ENCODE measurements at regions not wholly inside any gene's neighbourhood (a gene's known extent, or its start where the extent isn't known, plus 50 kb on each side); places are given as distances from the start of the nearest gene placed in this dataset.

DNA sequence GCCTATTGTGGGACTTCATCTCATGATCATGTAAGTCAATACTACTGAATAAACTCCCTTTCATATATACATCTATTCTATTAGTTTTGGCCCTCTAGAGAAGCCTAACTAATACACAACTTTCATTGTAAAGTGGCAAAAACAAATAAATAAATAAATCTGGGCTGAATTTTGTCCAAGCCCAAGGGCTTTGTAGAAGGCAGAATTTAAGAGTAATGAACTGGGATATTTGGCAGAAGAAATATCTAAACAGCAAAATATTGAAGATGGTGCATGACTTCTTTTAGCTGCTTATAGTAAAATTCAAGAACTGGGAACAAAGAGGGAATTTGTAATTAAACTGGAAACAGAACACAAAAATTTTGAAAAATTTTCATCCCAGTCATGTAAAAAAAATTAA is 246.7 kb upstream of the GULP1 start:
- no peaks in the 10 kb centered on the region for H3K4me1 ChIP-seq (ENCODE audit: control extremely low read depth in 1 of 4, control insufficient read depth in 4 of 4, insufficient read depth in 4 of 4, low read length in 3 of 4)
- H3K27ac ChIP-seq (ENCODE audit: insufficient read depth in 1 of 2, low read depth in 1 of 2, low read length in 2 of 2, poor library complexity in 1 of 2, severe bottlenecking in 2 of 2), result no peak overlapping the region
- H3K27me3 ChIP-seq (replicated peaks in 2 of 5; ENCODE audit: control insufficient read depth in 4 of 5, insufficient read depth in 5 of 5, low read length in 4 of 5), result no peaks in the 10 kb centered on the region
- no peak overlapping the region for H3K4me3 ChIP-seq (ENCODE audit: control insufficient read depth in 1 of 7, extremely low read depth in 1 of 7, insufficient read depth in 4 of 7, low read depth in 2 of 7, low read length in 6 of 7)
- CTCF ChIA-PET, result no interaction called here
- POLR2A ChIA-PET, result no interaction called here
- DNase-seq, result no peak
- H3K9me3 ChIP-seq (ENCODE audit: control extremely low read depth in 1 of 5, control insufficient read depth in 4 of 5, insufficient read depth in 2 of 5, low read depth in 1 of 5, low read length in 4 of 5), result no peaks in the 10 kb centered on the region
- no peaks in the 10 kb centered on the region for H3K36me3 ChIP-seq (ENCODE audit: control insufficient read depth in 4 of 4, insufficient read depth in 4 of 4, low read length in 3 of 4)

- H3K4me3 ChIP-seq (ENCODE audit: control insufficient read depth in 1 of 7, extremely low read depth in 1 of 7, insufficient read depth in 4 of 7, low read depth in 2 of 7, low read length in 6 of 7), result no peak overlapping the region
- no peak for DNase-seq
- no CpG with 5 or more reads among the region's 3 CpGs for whole genome bisulfite sequencing (ENCODE audit: insufficient coverage)
- H3K4me1 ChIP-seq (ENCODE audit: control extremely low read depth in 1 of 4, control insufficient read depth in 4 of 4, insufficient read depth in 4 of 4, low read length in 3 of 4), result no peaks in the 10 kb centered on the region
- ChIA-PET CTCF (interaction anchor here (1.0 to 1.4 kb wide), 2 partner anchors 9 to 33 kb away, joined by 3 to 4 read pairs; no protein-coding TSS in a partner anchor), POLR2A (no interaction called here)
- H3K36me3 ChIP-seq (ENCODE audit: control insufficient read depth in 4 of 4, insufficient read depth in 4 of 4, low read length in 3 of 4), result no peaks in the 10 kb centered on the region
- no peak overlapping the region for H3K27ac ChIP-seq (ENCODE audit: insufficient read depth in 1 of 2, low read depth in 1 of 2, low read length in 2 of 2, poor library complexity in 1 of 2, severe bottlenecking in 2 of 2)
- no peaks in the 10 kb centered on the region for H3K9me3 ChIP-seq (ENCODE audit: control extremely low read depth in 1 of 5, control insufficient read depth in 4 of 5, insufficient read depth in 2 of 5, low read depth in 1 of 5, low read length in 4 of 5)
- no peaks in the 10 kb centered on the region for H3K27me3 ChIP-seq (replicated peaks in 2 of 5; ENCODE audit: control insufficient read depth in 4 of 5, insufficient read depth in 5 of 5, low read length in 4 of 5)
Observed at GRCh38 chr2:188046437-188046836, 245.2 kb upstream of the GULP1 start.

GRCh38 chr2:188047735-188048134 is 243.9 kb upstream of the GULP1 start:
- DNase-seq, result no peak
- Histone ChIP-seq H3K4me1 (ENCODE audit: control extremely low read depth in 1 of 4, control insufficient read depth in 4 of 4, insufficient read depth in 4 of 4, low read length in 3 of 4) (no peaks in the 10 kb centered on the region), H3K4me3 (ENCODE audit: control insufficient read depth in 1 of 7, extremely low read depth in 1 of 7, insufficient read depth in 4 of 7, low read depth in 2 of 7, low read length in 6 of 7) (no peak overlapping the region), H3K27me3 (replicated peaks in 2 of 5; ENCODE audit: control insufficient read depth in 4 of 5, insufficient read depth in 5 of 5, low read length in 4 of 5) (no peaks in the 10 kb centered on the region), H3K36me3 (ENCODE audit: control insufficient read depth in 4 of 4, insufficient read depth in 4 of 4, low read length in 3 of 4) (no peaks in the 10 kb centered on the region), H3K9me3 (ENCODE audit: control extremely low read depth in 1 of 5, control insufficient read depth in 4 of 5, insufficient read depth in 2 of 5, low read depth in 1 of 5, low read length in 4 of 5) (no peaks in the 10 kb centered on the region), H3K27ac (ENCODE audit: insufficient read depth in 1 of 2, low read depth in 1 of 2, low read length in 2 of 2, poor library complexity in 1 of 2, severe bottlenecking in 2 of 2) (no peak overlapping the region)
- CTCF ChIA-PET, result no interaction called here
- WGBS (ENCODE audit: insufficient coverage), result no CpG with 5 or more reads among the region's 2 CpGs
- POLR2A ChIA-PET, result no interaction called here

DNA sequence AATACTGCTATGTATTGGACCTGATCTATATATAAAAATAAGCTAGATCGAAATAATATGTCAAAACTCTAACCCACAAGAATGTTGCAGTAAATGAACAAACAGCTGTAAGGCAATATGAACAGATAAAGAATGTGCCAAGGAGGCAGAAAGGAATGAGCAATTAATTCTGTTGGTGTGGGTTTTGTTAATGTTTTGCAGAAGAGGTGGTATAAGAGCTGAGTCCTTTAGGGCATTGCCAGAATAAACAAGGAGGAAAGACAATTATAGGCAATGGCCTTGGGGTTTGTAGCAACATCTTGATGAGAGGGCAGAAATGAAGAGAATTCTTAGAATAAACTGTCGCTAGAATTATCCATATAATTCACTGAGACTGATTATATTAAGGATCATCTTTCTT is 240.9 kb upstream of the GULP1 start:
- Histone ChIP-seq H3K4me1 (ENCODE audit: control extremely low read depth in 1 of 4, control insufficient read depth in 4 of 4, insufficient read depth in 4 of 4, low read length in 3 of 4) (no peaks in the 10 kb centered on the region), H3K9me3 (ENCODE audit: control extremely low read depth in 1 of 5, control insufficient read depth in 4 of 5, insufficient read depth in 2 of 5, low read depth in 1 of 5, low read length in 4 of 5) (no peaks in the 10 kb centered on the region), H3K36me3 (ENCODE audit: control insufficient read depth in 4 of 4, insufficient read depth in 4 of 4, low read length in 3 of 4) (no peaks in the 10 kb centered on the region), H3K4me3 (ENCODE audit: control insufficient read depth in 1 of 7, extremely low read depth in 1 of 7, insufficient read depth in 4 of 7, low read depth in 2 of 7, low read length in 6 of 7) (no peak overlapping the region), H3K27ac (ENCODE audit: insufficient read depth in 1 of 2, low read depth in 1 of 2, low read length in 2 of 2, poor library complexity in 1 of 2, severe bottlenecking in 2 of 2) (no peak overlapping the region), H3K27me3 (replicated peaks in 2 of 5; ENCODE audit: control insufficient read depth in 4 of 5, insufficient read depth in 5 of 5, low read length in 4 of 5) (no peaks in the 10 kb centered on the region)
- DNase-seq, result no peak
- ChIA-PET POLR2A (no interaction called here), CTCF (interaction anchor here (0.6 kb wide), 1 partner anchor 48 kb away, joined by 3 read pairs; no protein-coding TSS in a partner anchor)
- no CpG with 5 or more reads among the region's 2 CpGs for WGBS (ENCODE audit: insufficient coverage)

DNA sequence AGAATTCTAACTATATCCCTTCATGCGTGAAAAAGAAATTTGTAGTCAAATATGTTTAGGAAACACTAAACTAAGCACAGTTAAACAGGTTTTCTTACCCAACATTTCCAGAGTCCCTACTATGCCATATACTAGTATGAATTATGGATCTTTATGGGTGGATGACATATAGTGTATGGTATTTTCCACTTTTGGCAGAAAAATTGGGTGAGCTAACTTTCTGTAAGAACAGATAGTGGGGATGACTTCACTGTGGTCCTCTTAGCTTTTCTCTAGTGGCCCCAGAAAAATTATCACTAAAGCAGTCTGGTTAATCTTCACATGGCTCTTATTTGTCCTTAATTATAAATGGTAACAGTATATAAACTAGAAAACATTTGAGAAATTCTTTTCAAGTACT is 240.0 kb upstream of the GULP1 start:
- Histone ChIP-seq H3K4me3 (ENCODE audit: control insufficient read depth in 1 of 7, extremely low read depth in 1 of 7, insufficient read depth in 4 of 7, low read depth in 2 of 7, low read length in 6 of 7) (no peak overlapping the region), H3K27ac (ENCODE audit: insufficient read depth in 1 of 2, low read depth in 1 of 2, low read length in 2 of 2, poor library complexity in 1 of 2, severe bottlenecking in 2 of 2) (no peak overlapping the region), H3K4me1 (ENCODE audit: control extremely low read depth in 1 of 4, control insufficient read depth in 4 of 4, insufficient read depth in 4 of 4, low read length in 3 of 4) (no peaks in the 10 kb centered on the region), H3K36me3 (ENCODE audit: control insufficient read depth in 4 of 4, insufficient read depth in 4 of 4, low read length in 3 of 4) (no peaks in the 10 kb centered on the region), H3K9me3 (ENCODE audit: control extremely low read depth in 1 of 5, control insufficient read depth in 4 of 5, insufficient read depth in 2 of 5, low read depth in 1 of 5, low read length in 4 of 5) (no peaks in the 10 kb centered on the region), H3K27me3 (replicated peaks in 2 of 5; ENCODE audit: control insufficient read depth in 4 of 5, insufficient read depth in 5 of 5, low read length in 4 of 5) (no peaks in the 10 kb centered on the region)
- WGBS (ENCODE audit: insufficient coverage), result no CpG with 5 or more reads among the region's 1 CpG
- ChIA-PET POLR2A (no interaction called here), CTCF (no interaction called here)
- DNase-seq, result no peak

GRCh38 chr2:188065386-188065785 is 226.3 kb upstream of the GULP1 start:
- DNase-seq, result no peak
- ChIA-PET POLR2A (no interaction called here), CTCF (no interaction called here)
- no peaks in the 10 kb centered on the region for H3K9me3 ChIP-seq (ENCODE audit: control extremely low read depth in 1 of 5, control insufficient read depth in 4 of 5, insufficient read depth in 2 of 5, low read depth in 1 of 5, low read length in 4 of 5)
- 100% methylated on average over 2 of the region's 6 CpGs for WGBS (ENCODE audit: insufficient coverage)
- H3K27me3 ChIP-seq (replicated peaks in 2 of 5; ENCODE audit: control insufficient read depth in 4 of 5, insufficient read depth in 5 of 5, low read length in 4 of 5), result no peaks in the 10 kb centered on the region
- no peak overlapping the region for H3K27ac ChIP-seq (ENCODE audit: insufficient read depth in 1 of 2, low read depth in 1 of 2, low read length in 2 of 2, poor library complexity in 1 of 2, severe bottlenecking in 2 of 2)
- H3K36me3 ChIP-seq (ENCODE audit: control insufficient read depth in 4 of 4, insufficient read depth in 4 of 4, low read length in 3 of 4), result no peaks in the 10 kb centered on the region
- H3K4me1 ChIP-seq (ENCODE audit: control extremely low read depth in 1 of 4, control insufficient read depth in 4 of 4, insufficient read depth in 4 of 4, low read length in 3 of 4), result no peaks in the 10 kb centered on the region
- H3K4me3 ChIP-seq (ENCODE audit: control insufficient read depth in 1 of 7, extremely low read depth in 1 of 7, insufficient read depth in 4 of 7, low read depth in 2 of 7, low read length in 6 of 7), result no peak overlapping the region

GRCh38 chr2:188068093-188068492 is 223.6 kb upstream of the GULP1 start:
- H3K4me1 ChIP-seq (ENCODE audit: control extremely low read depth in 1 of 4, control insufficient read depth in 4 of 4, insufficient read depth in 4 of 4, low read length in 3 of 4), result no peaks in the 10 kb centered on the region
- no peaks in the 10 kb centered on the region for H3K36me3 ChIP-seq (ENCODE audit: control insufficient read depth in 4 of 4, insufficient read depth in 4 of 4, low read length in 3 of 4)
- H3K4me3 ChIP-seq (ENCODE audit: control insufficient read depth in 1 of 7, extremely low read depth in 1 of 7, insufficient read depth in 4 of 7, low read depth in 2 of 7, low read length in 6 of 7), result no peak overlapping the region
- no peak overlapping the region for H3K27ac ChIP-seq (ENCODE audit: insufficient read depth in 1 of 2, low read depth in 1 of 2, low read length in 2 of 2, poor library complexity in 1 of 2, severe bottlenecking in 2 of 2)
- H3K9me3 ChIP-seq (ENCODE audit: control extremely low read depth in 1 of 5, control insufficient read depth in 4 of 5, insufficient read depth in 2 of 5, low read depth in 1 of 5, low read length in 4 of 5), result peaks cover 0 to 10% (median 0%) of the 10 kb centered on the region in 5 experiments
- WGBS (ENCODE audit: insufficient coverage), result no CpG with 5 or more reads among the region's 5 CpGs
- H3K27me3 ChIP-seq (replicated peaks in 2 of 5; ENCODE audit: control insufficient read depth in 4 of 5, insufficient read depth in 5 of 5, low read length in 4 of 5), result no peaks in the 10 kb centered on the region
- DNase-seq, result no peak
- POLR2A ChIA-PET, result no interaction called here
- CTCF ChIA-PET, result no interaction called here
